Trophoblast cell (in vitro differentiated cells and primary cell): ENCODE measurements at regions not wholly inside any gene's neighbourhood (a gene's known extent, or its start where the extent isn't known, plus 50 kb on each side); places are given as distances from the start of the nearest gene placed in this dataset.
A peak's percentile ranks its signal among the peaks of the same experiment; 100 is the strongest.
"Not testable (repeated sequence)": the region's sequence is repeated elsewhere in the genome, so short reads cannot be mapped to it uniquely, and the experiment has no call there.

Source experiments
- DNase-seq, 2 donors: peaks; one replicate each; pipeline ENCODE4 v3.0.0-alpha.2; 2016
- H2AFZ ChIP-seq: 2 replicates; pipeline ENCODE4 v1.6.1; 2013; ENCODE audit warnings: low read length, moderate library complexity, mild to moderate bottlenecking; ENCODE audit not compliant: insufficient read depth, poor library complexity
- H2AK5ac ChIP-seq: 2 replicates; pipeline ENCODE4 v1.6.1; 2013; ENCODE audit warnings: mild to moderate bottlenecking, low read length
- H2BK120ac ChIP-seq: 2 replicates; pipeline ENCODE4 v1.6.1; 2013; ENCODE audit warnings: low read length, mild to moderate bottlenecking, moderate library complexity; ENCODE audit not compliant: insufficient read depth, poor library complexity
- H2BK12ac ChIP-seq: 2 replicates; pipeline ENCODE4 v1.6.1; 2013; ENCODE audit warnings: mild to moderate bottlenecking, low read length, moderate library complexity
- H2BK5ac ChIP-seq: 2 replicates; pipeline ENCODE4 v1.6.1; 2013; ENCODE audit warnings: low read length, low read depth, moderate library complexity, mild to moderate bottlenecking; ENCODE audit not compliant: poor library complexity
- H3K14ac ChIP-seq: 2 replicates; pipeline ENCODE4 v1.6.1; 2013; ENCODE audit warnings: mild to moderate bottlenecking, low read length
- H3K18ac ChIP-seq: 2 replicates; pipeline ENCODE4 v1.6.1; 2013; ENCODE audit warnings: mild to moderate bottlenecking, low read length
- H3K23ac ChIP-seq: 2 replicates; pipeline ENCODE4 v1.6.1; 2013; ENCODE audit warnings: low read length
- H3K27ac ChIP-seq: 2 replicates; pipeline ENCODE4 v1.5.1; 2013; ENCODE audit warnings: low read depth, mild to moderate bottlenecking, inconsistent platforms, low read length, moderate library complexity
- H3K27me3 ChIP-seq: 2 replicates; pipeline ENCODE4 v1.6.1; 2013; ENCODE audit warnings: inconsistent platforms, mild to moderate bottlenecking, low read length, moderate library complexity; ENCODE audit not compliant: insufficient read depth
- H3K36me3 ChIP-seq, 2 experiments: 1 replicate in 1 of 2; 2 replicates in 1 of 2; pipeline ENCODE4 v1.6.1; 2013; ENCODE audit warnings: low read length in 2 of 2, mild to moderate bottlenecking in 2 of 2, moderate library complexity in 1 of 2; ENCODE audit not compliant: insufficient read depth in 2 of 2, control insufficient read depth in 1 of 2
- H3K4ac ChIP-seq: 2 replicates; pipeline ENCODE4 v1.6.1; 2013; ENCODE audit warnings: low read depth, mild to moderate bottlenecking, low read length, moderate library complexity
- H3K4me1 ChIP-seq, 2 experiments: 1 replicate in 1 of 2; 2 replicates in 1 of 2; pipeline ENCODE4 v1.6.1; 2013; ENCODE audit warnings: low read length in 2 of 2, mild to moderate bottlenecking in 2 of 2, moderate library complexity in 1 of 2; ENCODE audit not compliant: insufficient read depth in 2 of 2, control insufficient read depth in 1 of 2
- H3K4me2 ChIP-seq: 2 replicates; pipeline ENCODE4 v1.6.1; 2013; ENCODE audit warnings: inconsistent platforms, mild to moderate bottlenecking, low read length, moderate library complexity
- H3K4me3 ChIP-seq: 2 replicates; pipeline ENCODE4 v1.5.1; 2013; ENCODE audit warnings: mild to moderate bottlenecking, low read depth, low read length, inconsistent platforms
- H3K79me1 ChIP-seq: one replicate; pipeline ENCODE4 v1.6.1; 2013; ENCODE audit warnings: low read length
- H3K79me2 ChIP-seq: 2 replicates; pipeline ENCODE4 v1.6.1; 2013; ENCODE audit warnings: low read length, mild to moderate bottlenecking; ENCODE audit not compliant: control insufficient read depth, insufficient read depth, poor library complexity
- H3K9ac ChIP-seq: 2 replicates; pipeline ENCODE4 v1.6.1; 2013; ENCODE audit warnings: mild to moderate bottlenecking, low read length
- H3K9me3 ChIP-seq: 2 replicates; pipeline ENCODE4 v1.6.1; 2013; ENCODE audit warnings: low read depth, mild to moderate bottlenecking, control low read depth, inconsistent platforms, low read length; ENCODE audit not compliant: insufficient read depth
- H4K12ac ChIP-seq: 2 replicates; pipeline ENCODE4 v1.6.1; 2013; ENCODE audit warnings: low read depth, mild to moderate bottlenecking, low read length, moderate library complexity
- H4K8ac ChIP-seq: 2 replicates; pipeline ENCODE4 v1.6.1; 2013; ENCODE audit warnings: low read depth, mild to moderate bottlenecking, low read length, moderate library complexity
- H4K91ac ChIP-seq: one replicate; pipeline ENCODE4 v1.6.1; 2013; ENCODE audit warnings: low read depth, mild to moderate bottlenecking, low read length, moderate library complexity
- WGBS: extraction: QIAGEN DNeasy Blood & Tissue Kit; methylation state at CpG from one replicate; pipeline ENCODE4 v1.1.7; 2013; ENCODE audit warnings: missing lambda C conversion rate; ENCODE audit not compliant: insufficient read length, insufficient coverage; ENCODE audit errors: extremely low coverage; 5-methylcytosine and 5-hydroxymethylcytosine counted together

- H3K9ac ChIP-seq, H3K14ac ChIP-seq, H3K27ac ChIP-seq, H3K4me2 ChIP-seq, H3K36me3 ChIP-seq, H3K18ac ChIP-seq, H4K8ac ChIP-seq, H2AFZ ChIP-seq, H3K9me3 ChIP-seq, H2BK120ac ChIP-seq, H3K4ac ChIP-seq, H4K12ac ChIP-seq, H4K91ac ChIP-seq, H3K4me1 ChIP-seq, H3K79me2 ChIP-seq, H3K27me3 ChIP-seq, H3K4me3 ChIP-seq, H2BK5ac ChIP-seq, H2BK12ac ChIP-seq, H3K79me1 ChIP-seq, DNase-seq, H2AK5ac ChIP-seq, H3K23ac ChIP-seq: not testable (repeated sequence)
- no CpG with 5 or more reads among the region's 23 CpGs for WGBS
Observed at GRCh38 chr7:39793851-39794250, 156.2 kb upstream of the CDK13 start.

- not testable (repeated sequence) for H3K4ac ChIP-seq, H2AFZ ChIP-seq, H3K36me3 ChIP-seq, H4K8ac ChIP-seq, H3K9me3 ChIP-seq, H4K12ac ChIP-seq, H3K79me1 ChIP-seq, H3K4me3 ChIP-seq, H4K91ac ChIP-seq, DNase-seq, H2BK12ac ChIP-seq, H3K79me2 ChIP-seq, H2AK5ac ChIP-seq, H3K4me1 ChIP-seq, H3K14ac ChIP-seq, H3K23ac ChIP-seq, H3K27me3 ChIP-seq, H3K9ac ChIP-seq, H2BK5ac ChIP-seq, H3K4me2 ChIP-seq, H3K27ac ChIP-seq, H2BK120ac ChIP-seq, H3K18ac ChIP-seq
- no CpG with 5 or more reads among the region's 6 CpGs for WGBS
Observed at GRCh38 chr7:39796947-39797346, 153.1 kb upstream of the CDK13 start.

GRCh38 chr7:39798077-39798476 lies 152.0 kb upstream of the CDK13 start:
- not testable (repeated sequence) for H3K18ac ChIP-seq, H3K9ac ChIP-seq, H2BK12ac ChIP-seq, H2BK120ac ChIP-seq, H3K9me3 ChIP-seq, H2BK5ac ChIP-seq, H3K79me2 ChIP-seq, H3K79me1 ChIP-seq, H3K27ac ChIP-seq, H3K4me1 ChIP-seq, H3K36me3 ChIP-seq, H2AK5ac ChIP-seq, DNase-seq, H3K4me2 ChIP-seq, H4K8ac ChIP-seq, H3K23ac ChIP-seq, H3K4me3 ChIP-seq, H4K12ac ChIP-seq, H3K14ac ChIP-seq, H3K27me3 ChIP-seq, H3K4ac ChIP-seq, H4K91ac ChIP-seq, H2AFZ ChIP-seq
- no CpG with 5 or more reads among the region's 10 CpGs for WGBS

- no peaks in the 10 kb centered on the region for H3K79me2 ChIP-seq
- no peak overlapping the region for H3K18ac ChIP-seq
- no peak overlapping the region for H3K9ac ChIP-seq
- H2AK5ac ChIP-seq = no peak overlapping the region
- peaks cover 8% of the 10 kb centered on the region in 2 experiments for H3K4me1 ChIP-seq
- H4K8ac ChIP-seq = peak overlapping the region; percentile 47
- no peak overlapping the region for H4K12ac ChIP-seq
- H2BK5ac ChIP-seq = no peak overlapping the region
- H3K4ac ChIP-seq = no peak overlapping the region
- no peak overlapping the region for H2BK12ac ChIP-seq
- H2AFZ ChIP-seq = peak overlapping the region; percentile 54
- no peaks in the 10 kb centered on the region for H3K9me3 ChIP-seq
- no CpG with 5 or more reads among the region's 10 CpGs for WGBS
- no peak for DNase-seq
- no peak overlapping the region for H3K4me2 ChIP-seq
- no peak overlapping the region for H3K4me3 ChIP-seq
- no peaks in the 10 kb centered on the region for H3K36me3 ChIP-seq
- H3K23ac ChIP-seq = no peak overlapping the region
- H3K27ac ChIP-seq = no peak overlapping the region
- no peak overlapping the region for H3K14ac ChIP-seq
- H3K79me1 ChIP-seq = no peaks in the 10 kb centered on the region
- H4K91ac ChIP-seq = no peak overlapping the region
- H3K27me3 ChIP-seq = no peaks in the 10 kb centered on the region
- H2BK120ac ChIP-seq = no peak overlapping the region
Observed at GRCh38 chr7:39808796-39809481, 141.1 kb upstream of the CDK13 start.
